ENCODE measurements at regions not wholly inside any gene's neighbourhood (a gene's known extent, or its start where the extent isn't known, plus 50 kb on each side); places are given as distances from the start of the nearest gene placed in this dataset.

DNA sequence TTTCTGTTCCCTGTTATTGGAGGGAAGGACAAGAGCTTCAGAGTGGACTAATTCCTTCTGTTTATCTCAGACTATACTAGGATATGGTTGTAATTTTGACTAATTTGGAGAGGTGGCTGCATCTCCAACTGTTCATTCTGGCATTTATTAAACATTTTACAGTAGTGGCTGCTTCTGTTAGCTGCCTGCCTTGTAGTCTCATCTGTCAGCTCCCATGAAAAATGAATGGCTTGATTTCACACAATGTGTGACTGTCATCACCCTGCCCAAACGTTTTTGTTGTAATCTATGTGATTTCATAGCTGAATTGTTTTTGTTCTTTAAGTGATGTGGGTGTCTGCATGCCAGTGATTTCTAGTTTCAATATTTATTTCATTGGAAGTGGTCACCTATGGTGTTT, 459.4 kb upstream of the PTPRD start:
- TF ChIP-seq POLR2A (IDR thresholded peaks at IDR 0.05) (no peak), CTCF (IDR thresholded peaks at IDR 0.05) (no peak), POLR2AphosphoS5 (IDR thresholded peaks at IDR 0.05) (no peak), EP300 (IDR thresholded peaks at IDR 0.05) (no peak)

DNA sequence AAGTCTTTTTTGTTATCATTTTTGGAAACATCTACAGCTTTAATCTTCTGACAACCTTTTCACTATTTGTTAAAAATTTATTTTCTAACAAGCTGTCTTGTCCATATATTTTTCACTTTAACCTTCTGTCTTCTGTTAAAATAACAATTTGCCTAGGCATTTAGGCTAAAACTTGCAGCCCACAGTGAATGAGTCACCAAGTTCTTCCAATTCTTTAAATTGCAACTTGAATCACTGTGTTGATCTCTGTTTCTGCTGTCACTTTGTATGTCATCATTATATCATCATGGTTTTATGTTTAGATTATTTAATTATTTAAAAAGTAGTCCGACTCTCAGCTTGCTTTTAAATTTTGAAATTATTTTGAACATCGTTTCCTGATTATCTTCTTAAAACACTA, 473.8 kb upstream of the PTPRD start:
- no peak for DNase-seq (ENCODE audit: low spot score in 2 of 2)
- Histone ChIP-seq H3K9me3 (no peaks in the 10 kb centered on the region), H3K36me3 (no peaks in the 10 kb centered on the region), H3K4me3 (no peak overlapping the region), H3K4me1 (no peaks in the 10 kb centered on the region), H3K27me3 (no peaks in the 10 kb centered on the region), H3K27ac (no peak overlapping the region)
- 90% methylated on average over 2 of the region's 2 CpGs for WGBS
- TF ChIP-seq POLR2A (IDR thresholded peaks at IDR 0.05), result no peak
- no peak for TF ChIP-seq CTCF (IDR thresholded peaks at IDR 0.05)
- TF ChIP-seq EP300 (IDR thresholded peaks at IDR 0.05), result no peak
- TF ChIP-seq POLR2AphosphoS5 (IDR thresholded peaks at IDR 0.05), result no peak

More for the DNA sequence above, 459.4 kb upstream of the PTPRD start:
- no peak overlapping the region for H3K4me3 ChIP-seq
- WGBS, result 3% methylated on average over 1 of the region's 1 CpG
- no peaks in the 10 kb centered on the region for H3K36me3 ChIP-seq
- H3K4me1 ChIP-seq, result no peaks in the 10 kb centered on the region
- no peak overlapping the region for H3K27ac ChIP-seq
- no peaks in the 10 kb centered on the region for H3K27me3 ChIP-seq
- H3K9me3 ChIP-seq, result no peaks in the 10 kb centered on the region
- DNase-seq (ENCODE audit: low spot score in 2 of 2), result no peak

DNA sequence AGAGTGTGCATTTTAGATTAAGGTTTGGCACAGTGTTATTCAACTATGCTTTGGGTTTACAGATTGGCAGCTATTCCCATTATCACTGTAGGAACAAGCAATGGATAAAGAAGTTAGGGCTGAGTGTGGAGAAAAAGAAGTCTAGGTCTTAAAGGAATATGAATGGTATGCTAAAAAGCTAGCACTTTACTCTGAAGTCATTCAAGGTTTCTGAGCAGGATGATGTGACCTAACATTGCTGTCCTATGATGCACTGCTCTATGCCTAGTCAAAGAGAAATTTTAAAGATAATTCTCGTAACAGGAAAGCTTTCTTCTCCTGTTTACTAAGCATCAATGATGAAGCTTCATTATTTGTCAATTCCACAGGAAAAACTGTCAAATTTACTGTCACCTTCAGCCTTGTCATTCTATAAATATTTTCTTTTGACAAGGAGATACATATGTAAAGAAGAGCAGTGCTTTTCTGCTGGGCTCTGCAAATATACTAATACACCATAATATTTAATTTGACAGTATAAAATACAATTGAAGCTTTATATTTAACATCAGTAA, 476.1 kb upstream of the PTPRD start:
- H3K4me3 ChIP-seq, result no peak overlapping the region
- no peaks in the 10 kb centered on the region for H3K4me1 ChIP-seq
- no peak for DNase-seq (ENCODE audit: low spot score in 2 of 2)
- H3K36me3 ChIP-seq, result no peaks in the 10 kb centered on the region
- TF ChIP-seq EP300 (IDR thresholded peaks at IDR 0.05) (no peak), POLR2AphosphoS5 (IDR thresholded peaks at IDR 0.05) (no peak)
- no peaks in the 10 kb centered on the region for H3K9me3 ChIP-seq
- 83% methylated on average over 1 of the region's 1 CpG for whole genome bisulfite sequencing
- no peak overlapping the region for H3K27ac ChIP-seq
- H3K27me3 ChIP-seq, result no peaks in the 10 kb centered on the region

DNA sequence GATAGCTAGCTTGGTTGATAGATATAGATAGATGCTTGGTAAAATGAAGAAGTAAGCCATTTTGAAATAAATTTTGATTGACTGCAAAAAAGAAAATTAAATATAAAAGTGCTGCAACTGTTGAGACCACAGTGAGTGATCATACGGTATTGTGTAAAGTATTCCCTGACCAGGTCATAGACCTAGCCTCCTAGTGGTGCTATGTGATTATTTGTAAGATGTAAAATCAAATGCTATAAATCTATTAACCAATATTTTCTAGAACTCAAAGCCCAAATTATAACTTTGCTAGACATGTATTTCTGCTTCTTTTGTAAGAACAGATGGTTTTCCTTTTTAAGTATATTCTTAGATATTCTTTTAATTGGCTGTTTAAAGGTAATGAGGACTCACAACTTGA, 480.2 kb upstream of the PTPRD start:
- 83% methylated on average over 1 of the region's 1 CpG for WGBS
- Histone ChIP-seq H3K4me1 (no peaks in the 10 kb centered on the region), H3K36me3 (no peaks in the 10 kb centered on the region), H3K9me3 (no peaks in the 10 kb centered on the region), H3K27ac (no peak overlapping the region), H3K4me3 (no peak overlapping the region), H3K27me3 (no peaks in the 10 kb centered on the region)
- DNase-seq (ENCODE audit: low spot score in 2 of 2), result no peak
- TF ChIP-seq CTCF (IDR thresholded peaks at IDR 0.05) (no peak), EP300 (IDR thresholded peaks at IDR 0.05) (no peak), POLR2A (IDR thresholded peaks at IDR 0.05) (no peak), POLR2AphosphoS5 (IDR thresholded peaks at IDR 0.05) (no peak)

- WGBS, result 85% methylated on average over 1 of the region's 1 CpG
- no peak overlapping the region for H3K27ac ChIP-seq
- no peak for DNase-seq (ENCODE audit: low spot score in 2 of 2)
- no peak overlapping the region for H3K4me3 ChIP-seq
- no peaks in the 10 kb centered on the region for H3K4me1 ChIP-seq
- no peaks in the 10 kb centered on the region for H3K27me3 ChIP-seq
- H3K36me3 ChIP-seq, result no peaks in the 10 kb centered on the region
- H3K9me3 ChIP-seq, result no peaks in the 10 kb centered on the region
- TF ChIP-seq POLR2AphosphoS5 (IDR thresholded peaks at IDR 0.05) (no peak), POLR2A (IDR thresholded peaks at IDR 0.05) (no peak), EP300 (IDR thresholded peaks at IDR 0.05) (no peak), CTCF (IDR thresholded peaks at IDR 0.05) (no peak)
These were observed 484.2 kb upstream of the PTPRD start for GRCh38 chr9:11097020-11097419.

GRCh38 chr9:11103525-11103924, 490.7 kb upstream of the PTPRD start:
- Histone ChIP-seq H3K36me3 (no peaks in the 10 kb centered on the region), H3K27me3 (no peaks in the 10 kb centered on the region), H3K4me1 (no peaks in the 10 kb centered on the region), H3K4me3 (no peak overlapping the region), H3K27ac (no peak overlapping the region), H3K9me3 (no peaks in the 10 kb centered on the region)
- TF ChIP-seq EP300 (IDR thresholded peaks at IDR 0.05) (no peak), CTCF (IDR thresholded peaks at IDR 0.05) (no peak), POLR2A (IDR thresholded peaks at IDR 0.05) (no peak), POLR2AphosphoS5 (IDR thresholded peaks at IDR 0.05) (no peak)
- 51% methylated on average over 2 of the region's 2 CpGs for WGBS
- no peak for DNase-seq (ENCODE audit: low spot score in 2 of 2)

All from suprapubic skin (tissue), 4 donors.